ENCODE measurements at regions not wholly inside any gene's neighbourhood (a gene's known extent, or its start where the extent isn't known, plus 50 kb on each side); places are given as distances from the start of the nearest gene placed in this dataset.

GRCh38 chr12:24198936-24199671 is 249.6 kb upstream of the SOX5 start:
- peak; percentile 79 for DNase-seq

GRCh38 chr12:24198070-24198469 is 248.6 kb upstream of the SOX5 start:
- DNase-seq: no peak

GRCh38 chr12:24197532-24197931 is 248.1 kb upstream of the SOX5 start:
- DNase-seq: peak; percentile 2

GRCh38 chr12:24195063-24195462 is 245.6 kb upstream of the SOX5 start:
- DNase-seq: no peak

GRCh38 chr12:24191117-24191516 is 241.6 kb upstream of the SOX5 start:
- no peak for DNase-seq

GRCh38 chr12:24185782-24186181 is 236.3 kb upstream of the SOX5 start:
- no peak for DNase-seq

- no peak for DNase-seq
These were observed 228.4 kb upstream of the SOX5 start for GRCh38 chr12:24177889-24178288.

GRCh38 chr12:24175929-24176328 is 226.5 kb upstream of the SOX5 start:
- no peak for DNase-seq

- no peak for DNase-seq
These were observed 225.8 kb upstream of the SOX5 start for GRCh38 chr12:24175284-24175683.

- DNase-seq: no peak
These were observed 223.6 kb upstream of the SOX5 start for GRCh38 chr12:24173067-24173466.

GRCh38 chr12:24172773-24173066 is 223.2 kb upstream of the SOX5 start:
- DNase-seq: no peak

- no peak for DNase-seq
These were observed 222.7 kb upstream of the SOX5 start for GRCh38 chr12:24172031-24172772.

- DNase-seq: no peak
These were observed 205.6 kb upstream of the SOX5 start for GRCh38 chr12:24155042-24155441.

GRCh38 chr12:24153079-24153478 is 203.6 kb upstream of the SOX5 start:
- DNase-seq: no peak

- DNase-seq: no peak
These were observed 202.8 kb upstream of the SOX5 start for GRCh38 chr12:24152270-24152669.

- DNase-seq: no peak
These were observed 194.5 kb upstream of the SOX5 start for GRCh38 chr12:24143928-24144327.

GRCh38 chr12:24139035-24139434 is 189.6 kb upstream of the SOX5 start:
- no peak for DNase-seq

GRCh38 chr12:24138041-24138440 is 188.6 kb upstream of the SOX5 start:
- DNase-seq: no peak

- no peak for DNase-seq
These were observed 185.8 kb upstream of the SOX5 start for GRCh38 chr12:24135158-24135850.

GRCh38 chr12:24134092-24134491 is 184.6 kb upstream of the SOX5 start:
- DNase-seq: no peak

GRCh38 chr12:24133384-24133783 is 183.9 kb upstream of the SOX5 start:
- no peak for DNase-seq

- DNase-seq: no peak
These were observed 178.7 kb upstream of the SOX5 start for GRCh38 chr12:24127919-24128721.

- DNase-seq: no peak
These were observed 175.8 kb upstream of the SOX5 start for GRCh38 chr12:24125280-24125679.
